ENCODE measurements at regions not wholly inside any gene's neighbourhood (a gene's known extent, or its start where the extent isn't known, plus 50 kb on each side); places are given as distances from the start of the nearest gene placed in this dataset.

DNA sequence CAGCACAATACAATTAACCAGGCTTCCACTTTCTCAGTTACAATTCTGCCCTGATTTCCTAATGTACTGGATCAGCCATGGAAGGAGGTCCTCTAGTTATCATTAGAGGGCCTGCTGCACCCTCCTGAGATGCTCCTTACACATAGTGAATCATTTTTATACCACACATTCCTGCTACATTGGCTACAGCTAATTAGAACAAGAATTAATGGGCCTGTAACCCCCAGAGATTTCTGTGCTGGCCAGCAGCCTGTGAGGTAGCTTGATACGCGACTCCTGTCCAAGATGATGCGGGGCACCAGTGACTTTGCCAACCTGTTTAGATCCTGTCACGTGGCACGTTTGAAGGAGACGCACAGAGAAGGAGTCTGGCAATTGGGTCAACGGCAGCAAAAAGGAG is 422.8 kb downstream of the EPM2A start:
- Mint-ChIP-seq H3K4me3 (ENCODE audit: unreplicated experiment) (no peak overlapping the region), H3K36me3 (ENCODE audit: unreplicated experiment) (no peaks in the 10 kb centered on the region), H3K27me3 (ENCODE audit: unreplicated experiment) (peaks cover 8% of the 10 kb centered on the region), H3K9me3 (ENCODE audit: unreplicated experiment) (peaks cover 2% of the 10 kb centered on the region), H3K4me1 (ENCODE audit: unreplicated experiment) (peaks cover 4% of the 10 kb centered on the region), H3K27ac (ENCODE audit: unreplicated experiment) (no peak overlapping the region)
- TF ChIP-seq, protein P1, sequence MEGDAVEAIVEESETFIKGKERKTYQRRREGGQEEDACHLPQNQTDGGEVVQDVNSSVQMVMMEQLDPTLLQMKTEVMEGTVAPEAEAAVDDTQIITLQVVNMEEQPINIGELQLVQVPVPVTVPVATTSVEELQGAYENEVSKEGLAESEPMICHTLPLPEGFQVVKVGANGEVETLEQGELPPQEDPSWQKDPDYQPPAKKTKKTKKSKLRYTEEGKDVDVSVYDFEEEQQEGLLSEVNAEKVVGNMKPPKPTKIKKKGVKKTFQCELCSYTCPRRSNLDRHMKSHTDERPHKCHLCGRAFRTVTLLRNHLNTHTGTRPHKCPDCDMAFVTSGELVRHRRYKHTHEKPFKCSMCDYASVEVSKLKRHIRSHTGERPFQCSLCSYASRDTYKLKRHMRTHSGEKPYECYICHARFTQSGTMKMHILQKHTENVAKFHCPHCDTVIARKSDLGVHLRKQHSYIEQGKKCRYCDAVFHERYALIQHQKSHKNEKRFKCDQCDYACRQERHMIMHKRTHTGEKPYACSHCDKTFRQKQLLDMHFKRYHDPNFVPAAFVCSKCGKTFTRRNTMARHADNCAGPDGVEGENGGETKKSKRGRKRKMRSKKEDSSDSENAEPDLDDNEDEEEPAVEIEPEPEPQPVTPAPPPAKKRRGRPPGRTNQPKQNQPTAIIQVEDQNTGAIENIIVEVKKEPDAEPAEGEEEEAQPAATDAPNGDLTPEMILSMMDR (IDR thresholded peaks at IDR 0.05) = no peak
- DNase-seq (ENCODE audit: extremely low spot score, unreplicated experiment) = no peak

DNA sequence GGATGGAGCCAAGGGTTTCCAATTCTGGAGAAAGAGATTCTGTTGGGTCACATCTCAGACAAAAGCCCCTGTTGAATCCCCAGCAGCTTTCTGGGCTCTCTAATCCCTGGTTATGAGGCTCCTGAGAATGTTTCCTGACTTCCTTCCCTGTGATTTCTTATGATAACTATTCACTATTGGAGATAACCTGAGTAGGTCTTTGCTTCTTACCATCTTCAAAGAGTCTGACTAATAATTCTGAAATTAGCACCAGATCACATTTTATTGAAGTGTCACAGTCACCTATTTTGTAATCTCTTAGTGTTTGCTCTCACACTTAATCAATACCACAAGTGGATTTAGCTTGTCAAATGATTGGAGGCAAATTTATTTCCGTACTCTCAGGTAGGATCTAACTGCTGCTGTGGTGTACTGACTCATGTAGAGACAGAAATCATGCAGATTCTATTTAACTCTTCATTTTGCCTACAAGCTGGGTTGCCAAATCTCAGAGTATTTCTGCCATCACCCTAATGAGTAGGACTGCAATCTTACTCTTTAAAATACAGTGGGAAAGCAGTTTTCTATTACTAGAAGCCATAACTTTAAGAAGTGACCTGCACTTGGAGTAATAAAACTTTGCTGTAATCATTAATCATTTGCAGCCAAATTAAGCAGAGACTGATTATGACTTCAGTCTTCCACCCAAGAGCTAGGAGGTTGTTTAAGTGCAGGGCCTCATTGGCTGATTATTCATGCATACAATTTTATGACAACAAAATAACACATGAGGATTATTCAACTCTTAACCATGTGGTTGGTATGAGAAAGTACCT is 422.1 kb downstream of the EPM2A start:
- Mint-ChIP-seq H3K4me3 (ENCODE audit: unreplicated experiment) (no peak overlapping the region), H3K9me3 (ENCODE audit: unreplicated experiment) (peaks cover 8% of the 10 kb centered on the region), H3K36me3 (ENCODE audit: unreplicated experiment) (no peaks in the 10 kb centered on the region), H3K27ac (ENCODE audit: unreplicated experiment) (no peak overlapping the region), H3K27me3 (ENCODE audit: unreplicated experiment) (peaks cover 9% of the 10 kb centered on the region), H3K4me1 (ENCODE audit: unreplicated experiment) (peaks cover 4% of the 10 kb centered on the region)
- TF ChIP-seq, protein P1 (IDR thresholded peaks at IDR 0.05) = no peak
- no peak for DNase-seq (ENCODE audit: extremely low spot score, unreplicated experiment)

- Mint-ChIP-seq H3K36me3 (ENCODE audit: unreplicated experiment) (no peaks in the 10 kb centered on the region), H3K27ac (ENCODE audit: unreplicated experiment) (no peak overlapping the region), H3K4me3 (ENCODE audit: unreplicated experiment) (no peak overlapping the region), H3K27me3 (ENCODE audit: unreplicated experiment) (peaks cover 4% of the 10 kb centered on the region), H3K4me1 (ENCODE audit: unreplicated experiment) (peaks cover 4% of the 10 kb centered on the region), H3K9me3 (ENCODE audit: unreplicated experiment) (peaks cover 8% of the 10 kb centered on the region)
- no peak for DNase-seq (ENCODE audit: extremely low spot score, unreplicated experiment)
- TF ChIP-seq, protein P1 (IDR thresholded peaks at IDR 0.05) = no peak
Observed at GRCh38 chr6:145315982-145316600, 419.2 kb downstream of the EPM2A start.

DNA sequence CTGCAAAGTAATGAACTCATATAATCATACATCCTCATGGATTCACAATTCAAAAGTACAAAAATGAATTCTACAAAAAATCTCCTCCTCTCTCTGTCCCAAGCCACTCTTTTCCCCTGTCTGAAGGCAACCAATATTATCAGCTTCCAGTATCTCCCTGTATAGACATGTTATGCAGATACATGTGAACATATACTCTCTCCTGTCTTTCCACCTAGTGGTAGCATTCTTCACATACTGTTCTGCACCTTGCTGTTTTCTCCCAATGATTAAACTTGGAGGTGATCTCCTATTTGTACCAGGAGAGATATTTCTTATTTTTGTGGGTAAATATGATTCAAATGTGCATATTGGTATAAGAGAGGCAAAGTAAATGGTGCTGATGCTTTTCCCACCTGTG is 416.4 kb downstream of the EPM2A start:
- Mint-ChIP-seq H3K27ac (ENCODE audit: unreplicated experiment) (no peak overlapping the region), H3K36me3 (ENCODE audit: unreplicated experiment) (no peaks in the 10 kb centered on the region)
- no peak for DNase-seq (ENCODE audit: extremely low spot score, unreplicated experiment)

DNA sequence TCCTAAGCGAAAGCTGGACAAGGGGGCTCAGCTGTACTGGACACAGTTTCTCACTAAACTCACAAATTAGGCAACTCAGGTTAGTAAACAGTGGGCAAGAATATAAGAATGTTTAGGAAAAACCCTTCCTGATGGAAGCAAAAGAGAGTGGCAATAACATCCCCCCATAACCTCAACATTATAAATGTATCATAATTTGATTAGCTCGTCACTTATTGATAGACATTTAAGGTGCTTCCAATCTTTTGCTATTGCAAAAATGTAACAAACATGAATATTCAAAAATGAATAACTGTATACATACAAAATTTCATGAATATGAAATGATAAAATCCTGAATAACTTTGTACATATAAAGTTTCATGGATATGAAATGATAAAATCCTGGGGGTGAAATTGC is 415.7 kb downstream of the EPM2A start:
- peaks cover 8% of the 10 kb centered on the region for H3K9me3 Mint-ChIP-seq (ENCODE audit: unreplicated experiment)
- peaks cover 4% of the 10 kb centered on the region for H3K27me3 Mint-ChIP-seq (ENCODE audit: unreplicated experiment)
- H3K36me3 Mint-ChIP-seq (ENCODE audit: unreplicated experiment) = no peaks in the 10 kb centered on the region
- DNase-seq (ENCODE audit: extremely low spot score, unreplicated experiment) = no peak
- H3K27ac Mint-ChIP-seq (ENCODE audit: unreplicated experiment) = no peak overlapping the region
- TF ChIP-seq, protein P1 (IDR thresholded peaks at IDR 0.05) = no peak
- no peak overlapping the region for H3K4me3 Mint-ChIP-seq (ENCODE audit: unreplicated experiment)
- H3K4me1 Mint-ChIP-seq (ENCODE audit: unreplicated experiment) = peaks cover 4% of the 10 kb centered on the region

More for the DNA sequence above, 416.4 kb downstream of the EPM2A start:
- Mint-ChIP-seq H3K9me3 (ENCODE audit: unreplicated experiment) (peaks cover 8% of the 10 kb centered on the region), H3K4me3 (ENCODE audit: unreplicated experiment) (no peak overlapping the region), H3K4me1 (ENCODE audit: unreplicated experiment) (peaks cover 4% of the 10 kb centered on the region), H3K27me3 (ENCODE audit: unreplicated experiment) (peaks cover 4% of the 10 kb centered on the region)
- TF ChIP-seq, protein P1 (IDR thresholded peaks at IDR 0.05) = no peak

Measured in osteocyte (in vitro differentiated cells).